ENCODE measurements at regions not wholly inside any gene's neighbourhood (a gene's known extent, or its start where the extent isn't known, plus 50 kb on each side); places are given as distances from the start of the nearest gene placed in this dataset.

DNA sequence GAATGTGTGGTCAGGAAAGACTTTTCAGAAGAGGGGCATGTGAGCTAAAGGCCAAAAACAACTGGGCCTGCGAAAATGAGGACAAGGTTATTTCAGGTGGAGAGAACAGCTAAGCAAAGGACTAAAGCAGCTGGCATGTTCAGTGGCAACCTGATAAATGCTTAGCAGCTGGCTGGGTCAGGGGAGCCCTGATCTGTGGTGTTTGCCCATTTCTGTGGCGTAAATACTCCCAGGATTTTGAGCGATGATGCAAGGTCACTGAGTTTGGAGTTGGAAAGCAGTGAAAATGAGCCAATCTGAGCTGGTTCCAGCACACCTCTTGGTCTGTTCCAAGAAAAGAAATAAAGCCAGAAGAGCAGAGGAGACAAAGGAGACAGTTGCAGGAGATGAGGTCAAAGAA lies 704.3 kb downstream of the UQCRFS1 start:
- Histone ChIP-seq H3K4me3 (no peak overlapping the region), H3K9me3 (replicated peaks in 1 of 3) (no peaks in the 10 kb centered on the region), H3K27ac (no peak overlapping the region), H3K27me3 (no peaks in the 10 kb centered on the region), H3K4me1 (replicated peaks in 1 of 2) (no peaks in the 10 kb centered on the region), H3K36me3 (replicated peaks in 1 of 2) (no peaks in the 10 kb centered on the region)
- intact Hi-C loops (cut with DNase I): no loop called here
- 61 to 72% (median 68%) methylated on average over 3 of the region's 3 CpGs for WGBS, 4 donors
- TF ChIP-seq, protein P1, sequence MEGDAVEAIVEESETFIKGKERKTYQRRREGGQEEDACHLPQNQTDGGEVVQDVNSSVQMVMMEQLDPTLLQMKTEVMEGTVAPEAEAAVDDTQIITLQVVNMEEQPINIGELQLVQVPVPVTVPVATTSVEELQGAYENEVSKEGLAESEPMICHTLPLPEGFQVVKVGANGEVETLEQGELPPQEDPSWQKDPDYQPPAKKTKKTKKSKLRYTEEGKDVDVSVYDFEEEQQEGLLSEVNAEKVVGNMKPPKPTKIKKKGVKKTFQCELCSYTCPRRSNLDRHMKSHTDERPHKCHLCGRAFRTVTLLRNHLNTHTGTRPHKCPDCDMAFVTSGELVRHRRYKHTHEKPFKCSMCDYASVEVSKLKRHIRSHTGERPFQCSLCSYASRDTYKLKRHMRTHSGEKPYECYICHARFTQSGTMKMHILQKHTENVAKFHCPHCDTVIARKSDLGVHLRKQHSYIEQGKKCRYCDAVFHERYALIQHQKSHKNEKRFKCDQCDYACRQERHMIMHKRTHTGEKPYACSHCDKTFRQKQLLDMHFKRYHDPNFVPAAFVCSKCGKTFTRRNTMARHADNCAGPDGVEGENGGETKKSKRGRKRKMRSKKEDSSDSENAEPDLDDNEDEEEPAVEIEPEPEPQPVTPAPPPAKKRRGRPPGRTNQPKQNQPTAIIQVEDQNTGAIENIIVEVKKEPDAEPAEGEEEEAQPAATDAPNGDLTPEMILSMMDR (IDR thresholded peaks at IDR 0.05): no peak
- no peak for TF ChIP-seq POLR2A (IDR thresholded peaks at IDR 0.05)
- no peak for DNase-seq

DNA sequence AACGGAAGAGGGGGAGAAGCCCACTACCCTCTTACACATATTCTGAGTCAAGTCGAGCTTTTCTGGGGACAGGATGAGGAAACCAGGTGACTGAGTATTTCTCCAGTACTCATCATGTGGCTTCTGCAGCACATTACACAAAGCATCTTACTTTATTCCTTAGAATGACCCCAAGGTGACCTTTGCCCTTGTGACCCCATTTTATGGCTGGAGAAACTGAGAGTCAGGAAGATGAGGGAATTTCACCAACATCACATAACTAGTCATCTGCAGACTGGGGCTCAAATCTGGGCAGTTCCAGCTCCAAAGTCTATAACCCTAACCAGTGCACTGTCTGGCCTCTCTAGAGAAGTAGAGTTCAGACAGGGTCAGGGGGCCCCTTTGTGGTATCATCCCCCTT lies 707.0 kb downstream of the UQCRFS1 start:
- no peak for TF ChIP-seq POLR2A (IDR thresholded peaks at IDR 0.05)
- TF ChIP-seq, protein P1 (IDR thresholded peaks at IDR 0.05): no peak
- 69 to 78% (median 74%) methylated on average over 2 of the region's 2 CpGs for WGBS, 4 donors
- intact Hi-C loops (cut with DNase I): no loop called here
- no peak for DNase-seq
- Histone ChIP-seq H3K27ac (no peak overlapping the region), H3K27me3 (no peaks in the 10 kb centered on the region), H3K36me3 (replicated peaks in 1 of 2) (no peaks in the 10 kb centered on the region), H3K9me3 (replicated peaks in 1 of 3) (no peaks in the 10 kb centered on the region), H3K4me3 (no peak overlapping the region), H3K4me1 (replicated peaks in 1 of 2) (no peaks in the 10 kb centered on the region)

DNA sequence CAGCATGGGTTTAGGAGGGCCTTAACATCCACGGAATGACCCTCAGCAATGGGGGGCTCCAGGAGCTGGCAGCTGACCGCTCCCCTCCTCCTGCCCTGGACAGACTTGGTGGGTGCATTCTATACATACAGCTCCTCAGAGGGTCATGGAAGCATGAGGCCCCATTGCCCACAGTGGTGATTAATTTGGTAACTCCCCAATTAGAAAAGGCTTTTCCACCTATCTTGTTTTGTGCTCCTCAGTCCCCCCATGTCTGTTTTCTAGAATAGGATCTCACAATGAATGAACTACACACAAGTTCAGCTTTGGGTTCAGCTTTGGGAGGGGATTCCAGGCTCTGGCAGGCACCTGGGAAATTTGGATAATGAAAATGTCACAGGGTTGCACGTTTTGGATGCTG lies 707.8 kb downstream of the UQCRFS1 start:
- WGBS, 4 donors: 43 to 79% (median 72%) methylated on average over 2 to 3 of the region's 3 CpGs
- Histone ChIP-seq H3K4me3 (no peak overlapping the region), H3K27me3 (no peaks in the 10 kb centered on the region), H3K36me3 (replicated peaks in 1 of 2) (no peaks in the 10 kb centered on the region), H3K9me3 (replicated peaks in 1 of 3) (no peaks in the 10 kb centered on the region), H3K27ac (no peak overlapping the region), H3K4me1 (replicated peaks in 1 of 2) (no peaks in the 10 kb centered on the region)
- TF ChIP-seq, protein P1 (IDR thresholded peaks at IDR 0.05): no peak
- TF ChIP-seq POLR2A (IDR thresholded peaks at IDR 0.05): no peak
- intact Hi-C loops (cut with DNase I): no loop called here
- no peak for DNase-seq

DNA sequence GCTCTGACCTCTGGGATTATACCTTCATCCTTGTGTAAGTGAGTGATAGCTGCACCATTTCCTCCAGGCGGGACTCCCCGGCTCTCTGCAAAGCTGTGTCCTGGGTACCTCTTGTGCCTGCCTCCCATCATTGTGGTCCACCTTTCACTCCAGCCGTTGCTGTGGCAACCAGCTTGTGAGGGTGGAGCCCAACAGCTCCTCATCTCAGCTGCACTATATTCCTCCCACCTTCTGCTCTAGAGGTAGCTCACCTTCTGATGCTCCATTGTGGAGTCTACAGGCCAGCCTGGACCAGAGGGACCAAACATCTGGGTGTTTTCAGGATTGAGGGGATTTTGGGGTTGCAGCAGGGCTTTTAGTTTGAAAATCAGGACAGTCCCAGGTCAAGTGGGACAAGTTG lies 708.2 kb downstream of the UQCRFS1 start:
- Histone ChIP-seq H3K9me3 (replicated peaks in 1 of 3) (no peaks in the 10 kb centered on the region), H3K4me1 (replicated peaks in 1 of 2) (no peaks in the 10 kb centered on the region), H3K27ac (no peak overlapping the region), H3K4me3 (no peak overlapping the region), H3K27me3 (no peaks in the 10 kb centered on the region), H3K36me3 (replicated peaks in 1 of 2) (no peaks in the 10 kb centered on the region)
- WGBS, 4 donors: 73 to 95% (median 85%) methylated on average over 3 of the region's 3 CpGs
- no peak for DNase-seq
- no peak for TF ChIP-seq POLR2A (IDR thresholded peaks at IDR 0.05)
- TF ChIP-seq, protein P1 (IDR thresholded peaks at IDR 0.05): no peak
- intact Hi-C loops (cut with DNase I): no loop called here
